ENCODE measurements at regions not wholly inside any gene's neighbourhood (a gene's known extent, or its start where the extent isn't known, plus 50 kb on each side); places are given as distances from the start of the nearest gene placed in this dataset.

GRCh38 chr1:228985661-228986060 is 250.4 kb downstream of the RHOU start:
- no peak overlapping the region for H3K27ac ChIP-seq (ENCODE audit: low read length)
- no peak overlapping the region for H3K4me3 ChIP-seq (ENCODE audit: low read length)
- H3K4me1 ChIP-seq (ENCODE audit: low read length), result no peaks in the 10 kb centered on the region
- no peaks in the 10 kb centered on the region for H3K36me3 ChIP-seq (replicated peaks; ENCODE audit: insufficient read depth, low read length)
- no peaks in the 10 kb centered on the region for H3K9me2 ChIP-seq (replicated peaks; ENCODE audit: insufficient read depth, low read length)
- no peaks in the 10 kb centered on the region for H4K20me1 ChIP-seq (ENCODE audit: insufficient read depth, low read length)
- DNase-seq, result no peak
- H2AFZ ChIP-seq (ENCODE audit: low read length), result no peak overlapping the region
- H3K27me3 ChIP-seq (replicated peaks; ENCODE audit: insufficient read depth, low read length), result no peaks in the 10 kb centered on the region
- H3K79me2 ChIP-seq (ENCODE audit: low read length), result no peaks in the 10 kb centered on the region
- H3K9me3 ChIP-seq (replicated peaks; ENCODE audit: insufficient read depth, low read length), result no peaks in the 10 kb centered on the region
- H3F3A ChIP-seq (ENCODE audit: insufficient read depth, low read length), result no peaks in the 10 kb centered on the region
- no peak overlapping the region for H3K9ac ChIP-seq (ENCODE audit: low read length)
- H3K4me2 ChIP-seq (ENCODE audit: low read depth, low read length), result no peak overlapping the region
- TF ChIP-seq EZH2 (optimal IDR thresholded peaks at IDR 0.05; ENCODE audit: low read depth, low read length) (no peak), EZH2phosphoT487 (IDR thresholded peaks at IDR 0.05; ENCODE audit: low read length) (no peak), CTCF (IDR thresholded peaks at IDR 0.05; ENCODE audit: low read length) (no peak)

GRCh38 chr1:228986093-228986904 is 251.0 kb downstream of the RHOU start:
- Histone ChIP-seq H3K9ac (ENCODE audit: low read length) (no peak overlapping the region), H3K4me1 (ENCODE audit: low read length) (no peaks in the 10 kb centered on the region), H2AFZ (ENCODE audit: low read length) (no peak overlapping the region), H3K36me3 (replicated peaks; ENCODE audit: insufficient read depth, low read length) (no peaks in the 10 kb centered on the region), H3K4me2 (ENCODE audit: low read depth, low read length) (no peak overlapping the region), H3K27me3 (replicated peaks; ENCODE audit: insufficient read depth, low read length) (no peaks in the 10 kb centered on the region), H3K9me2 (replicated peaks; ENCODE audit: insufficient read depth, low read length) (no peaks in the 10 kb centered on the region), H3F3A (ENCODE audit: insufficient read depth, low read length) (no peaks in the 10 kb centered on the region), H3K4me3 (ENCODE audit: low read length) (no peak overlapping the region), H3K9me3 (replicated peaks; ENCODE audit: insufficient read depth, low read length) (no peaks in the 10 kb centered on the region), H3K79me2 (ENCODE audit: low read length) (no peaks in the 10 kb centered on the region), H4K20me1 (ENCODE audit: insufficient read depth, low read length) (no peaks in the 10 kb centered on the region), H3K27ac (ENCODE audit: low read length) (no peak overlapping the region)
- TF ChIP-seq CTCF (IDR thresholded peaks at IDR 0.05; ENCODE audit: low read length) (no peak), EZH2 (optimal IDR thresholded peaks at IDR 0.05; ENCODE audit: low read depth, low read length) (no peak), EZH2phosphoT487 (IDR thresholded peaks at IDR 0.05; ENCODE audit: low read length) (no peak)
- no peak for DNase-seq

- no peaks in the 10 kb centered on the region for H3K4me1 ChIP-seq (ENCODE audit: low read length)
- no peaks in the 10 kb centered on the region for H3K36me3 ChIP-seq (replicated peaks; ENCODE audit: insufficient read depth, low read length)
- no peaks in the 10 kb centered on the region for H3K79me2 ChIP-seq (ENCODE audit: low read length)
- no peak overlapping the region for H3K4me2 ChIP-seq (ENCODE audit: low read depth, low read length)
- H2AFZ ChIP-seq (ENCODE audit: low read length), result no peak overlapping the region
- no peak for TF ChIP-seq CTCF (IDR thresholded peaks at IDR 0.05; ENCODE audit: low read length)
- TF ChIP-seq EZH2phosphoT487 (IDR thresholded peaks at IDR 0.05; ENCODE audit: low read length), result no peak
- no peak for TF ChIP-seq EZH2 (optimal IDR thresholded peaks at IDR 0.05; ENCODE audit: low read depth, low read length)
- H3K27ac ChIP-seq (ENCODE audit: low read length), result no peak overlapping the region
- H3K4me3 ChIP-seq (ENCODE audit: low read length), result no peak overlapping the region
- H3K9me3 ChIP-seq (replicated peaks; ENCODE audit: insufficient read depth, low read length), result no peaks in the 10 kb centered on the region
- DNase-seq, result no peak
- H3K9ac ChIP-seq (ENCODE audit: low read length), result no peak overlapping the region
- H3K27me3 ChIP-seq (replicated peaks; ENCODE audit: insufficient read depth, low read length), result no peaks in the 10 kb centered on the region
- H4K20me1 ChIP-seq (ENCODE audit: insufficient read depth, low read length), result no peaks in the 10 kb centered on the region
- no peaks in the 10 kb centered on the region for H3F3A ChIP-seq (ENCODE audit: insufficient read depth, low read length)
- no peaks in the 10 kb centered on the region for H3K9me2 ChIP-seq (replicated peaks; ENCODE audit: insufficient read depth, low read length)
These were observed 252.0 kb downstream of the RHOU start for GRCh38 chr1:228987286-228987685.
